ENCODE measurements at regions not wholly inside any gene's neighbourhood (a gene's known extent, or its start where the extent isn't known, plus 50 kb on each side); places are given as distances from the start of the nearest gene placed in this dataset.

DNA sequence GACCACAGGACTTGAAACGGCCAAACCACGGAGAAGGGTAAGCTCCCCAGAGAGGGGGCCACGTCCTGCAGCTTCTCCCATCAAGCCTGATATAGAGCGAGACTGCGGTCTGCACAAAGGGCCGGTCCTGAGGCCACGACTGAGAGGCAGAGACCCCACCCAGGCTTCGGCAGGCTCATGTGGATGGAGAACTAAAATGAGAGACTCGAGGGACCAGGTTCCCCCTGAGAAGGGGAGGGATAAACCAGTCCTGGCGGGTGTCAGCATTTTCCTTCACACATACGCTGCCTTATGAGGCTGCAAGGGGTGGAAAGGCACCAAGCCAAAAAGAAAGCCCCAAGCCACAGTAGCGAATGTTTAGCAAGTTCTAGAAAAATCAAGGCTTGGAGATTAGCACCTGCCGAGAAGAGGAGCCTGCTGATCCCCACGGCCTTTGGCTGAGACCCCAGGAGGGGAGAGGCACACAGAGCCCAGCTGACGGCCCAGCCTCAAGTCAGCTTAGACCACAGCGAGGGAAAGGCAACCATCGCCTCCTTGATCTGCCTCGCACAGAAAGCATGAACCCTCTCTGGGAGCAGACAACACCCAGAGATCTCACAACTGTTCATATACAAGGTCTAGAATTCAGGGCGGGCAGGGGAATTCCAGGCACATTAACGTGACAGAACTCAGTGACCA, 92.6 kb upstream of the RNF32 start:
- TF ChIP-seq FOXM1 (IDR thresholded peaks at IDR 0.05; ENCODE audit: borderline replicate concordance, low read depth), result no peak
- TF ChIP-seq TAF1 (IDR thresholded peaks at IDR 0.05; ENCODE audit: low read depth), result no peak
- TF ChIP-seq YY1 (IDR thresholded peaks at IDR 0.05; ENCODE audit: low read depth), result no peak
- no peak for TF ChIP-seq RAD21 (IDR thresholded peaks at IDR 0.05; ENCODE audit: low read depth)

Data from Ishikawa (cell line).